OCI-LY3 (cell line): ENCODE measurements at regions not wholly inside any gene's neighbourhood (a gene's known extent, or its start where the extent isn't known, plus 50 kb on each side); places are given as distances from the start of the nearest gene placed in this dataset.

ENCODE experiments used
- H2AFZ ChIP-seq: fragments of 200-600, 300-600 bp; shearing (Covaris generic); 2 replicates; pipeline ENCODE4 v1.6.0; 2014; ENCODE audit warnings: antibody characterized with exemption, low read depth, low read length
- H3K27ac ChIP-seq: fragments of 200-600, 300-600 bp; sonication (generic); 2 replicates; pipeline ENCODE4 v1.5.1; 2014; ENCODE audit warnings: mild to moderate bottlenecking, low read length, moderate library complexity, mixed read lengths
- H3K27me3 ChIP-seq: fragments of 200-600, 300-600 bp; sonication (generic); 2 replicates; pipeline ENCODE4 v1.6.1; 2014; ENCODE audit warnings: low read depth, low read length, mixed read lengths
- H3K36me3 ChIP-seq: fragments of 200-600, 300-600 bp; sonication (generic); replicated peaks from 2 replicates; pipeline ENCODE3; 2014; ENCODE audit warnings: low read depth, low read length, mixed read lengths
- H3K4me1 ChIP-seq: fragments of 300-600, 200-600 bp; sonication (generic); 2 replicates; pipeline ENCODE4 v1.6.1; 2014; ENCODE audit warnings: low read length, mixed read lengths
- H3K4me2 ChIP-seq: fragments of 200-600, 300-600 bp; sonication (generic); 2 replicates; pipeline ENCODE4 v1.6.1; 2014; ENCODE audit warnings: low read length, mixed read lengths
- H3K4me3 ChIP-seq: fragments of 300-600, 200-600 bp; sonication (generic); 2 replicates; pipeline ENCODE4 v1.5.1; 2014; ENCODE audit warnings: antibody characterized with exemption, mild to moderate bottlenecking, low read length, moderate library complexity
- H3K79me2 ChIP-seq: fragments of 300-600, 200-600 bp; shearing (Covaris generic); 2 replicates; pipeline ENCODE4 v1.6.1; 2014; ENCODE audit warnings: mild to moderate bottlenecking, low read length, mixed read lengths
- H3K9ac ChIP-seq: fragments of 300-600, 200-600 bp; shearing (Covaris generic); 2 replicates; pipeline ENCODE4 v1.6.0; 2014; ENCODE audit warnings: mild to moderate bottlenecking, low read length, moderate library complexity
- H3K9me3 ChIP-seq: fragments of 200-600, 300-600 bp; shearing (Covaris generic); 2 replicates; pipeline ENCODE4 v1.6.1; 2014; ENCODE audit warnings: low read length, mixed read lengths; ENCODE audit not compliant: insufficient read depth
- H4K20me1 ChIP-seq: fragments of 200-600, 300-600 bp; sonication (generic); 2 replicates; pipeline ENCODE4 v1.6.1; 2016; ENCODE audit warnings: low read length, mixed read lengths; ENCODE audit not compliant: insufficient read depth
- EZH2phosphoT487 ChIP-seq: fragments of 200-600 bp; shearing (Covaris generic); IDR thresholded peaks from 2 replicates; pipeline ENCODE4 v1.6.1; 2018; ENCODE audit warnings: antibody characterized with exemption, mixed run types, low read depth
- TF ChIP-seq, protein P1 (sequence below): fragments of 200-600, 300-600 bp; sonication (generic); IDR thresholded peaks from 2 replicates; pipeline ENCODE4 v1.5.1; 2014; ENCODE audit warnings: antibody characterized with exemption, low read length, low read depth

DNA sequence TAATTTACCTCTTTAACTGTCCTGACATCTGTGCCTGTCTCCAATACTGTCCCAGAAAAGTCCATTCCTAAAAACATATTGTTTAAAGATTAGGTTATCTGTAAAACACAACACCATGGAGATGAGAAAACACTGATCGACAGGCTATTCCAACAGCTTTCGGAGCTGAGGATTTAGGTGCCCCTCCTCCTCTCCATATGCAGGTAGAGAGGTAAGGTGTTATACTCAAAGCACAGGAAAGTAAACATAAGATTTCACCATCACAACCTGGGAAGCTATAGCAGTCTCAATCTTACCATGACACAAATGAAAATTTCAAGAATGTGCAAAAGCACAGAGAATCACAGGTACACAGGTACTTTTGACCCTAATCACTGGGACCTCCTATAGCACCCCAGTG, 60.9 kb upstream of the RASAL2 start:
- H3K4me1 ChIP-seq: peaks cover 10% of the 10 kb centered on the region
- no peak overlapping the region for H2AFZ ChIP-seq
- H3K79me2 ChIP-seq: no peaks in the 10 kb centered on the region
- no peak overlapping the region for H3K4me2 ChIP-seq
- H4K20me1 ChIP-seq: no peaks in the 10 kb centered on the region
- H3K27me3 ChIP-seq: peaks cover 12% of the 10 kb centered on the region
- H3K9me3 ChIP-seq: no peaks in the 10 kb centered on the region
- no peak overlapping the region for H3K27ac ChIP-seq
- H3K36me3 ChIP-seq: no peaks in the 10 kb centered on the region
- no peak overlapping the region for H3K9ac ChIP-seq
- TF ChIP-seq, protein P1, sequence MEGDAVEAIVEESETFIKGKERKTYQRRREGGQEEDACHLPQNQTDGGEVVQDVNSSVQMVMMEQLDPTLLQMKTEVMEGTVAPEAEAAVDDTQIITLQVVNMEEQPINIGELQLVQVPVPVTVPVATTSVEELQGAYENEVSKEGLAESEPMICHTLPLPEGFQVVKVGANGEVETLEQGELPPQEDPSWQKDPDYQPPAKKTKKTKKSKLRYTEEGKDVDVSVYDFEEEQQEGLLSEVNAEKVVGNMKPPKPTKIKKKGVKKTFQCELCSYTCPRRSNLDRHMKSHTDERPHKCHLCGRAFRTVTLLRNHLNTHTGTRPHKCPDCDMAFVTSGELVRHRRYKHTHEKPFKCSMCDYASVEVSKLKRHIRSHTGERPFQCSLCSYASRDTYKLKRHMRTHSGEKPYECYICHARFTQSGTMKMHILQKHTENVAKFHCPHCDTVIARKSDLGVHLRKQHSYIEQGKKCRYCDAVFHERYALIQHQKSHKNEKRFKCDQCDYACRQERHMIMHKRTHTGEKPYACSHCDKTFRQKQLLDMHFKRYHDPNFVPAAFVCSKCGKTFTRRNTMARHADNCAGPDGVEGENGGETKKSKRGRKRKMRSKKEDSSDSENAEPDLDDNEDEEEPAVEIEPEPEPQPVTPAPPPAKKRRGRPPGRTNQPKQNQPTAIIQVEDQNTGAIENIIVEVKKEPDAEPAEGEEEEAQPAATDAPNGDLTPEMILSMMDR: no peak
- no peak for TF ChIP-seq EZH2phosphoT487
- H3K4me3 ChIP-seq: no peak overlapping the region

DNA sequence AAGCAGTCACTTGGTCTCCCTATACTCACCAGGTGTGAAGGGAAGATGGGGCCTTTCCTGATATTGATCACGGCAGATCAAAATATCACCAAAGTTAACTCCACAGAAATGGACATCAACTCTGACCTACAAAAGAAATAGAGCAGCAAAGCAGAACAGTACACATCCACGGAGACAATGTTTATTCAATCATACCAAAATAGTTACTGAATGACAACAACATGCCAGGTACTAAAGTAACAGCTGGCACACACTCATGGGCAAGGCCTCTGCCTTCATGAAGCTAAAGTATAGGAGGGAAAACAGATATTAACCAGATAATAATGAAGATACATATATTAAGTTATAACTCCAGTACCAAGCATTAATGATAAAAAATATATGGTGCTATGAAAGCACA, 59.2 kb upstream of the RASAL2 start:
- Histone ChIP-seq H2AFZ (no peak overlapping the region), H3K9ac (no peak overlapping the region), H3K36me3 (no peaks in the 10 kb centered on the region), H3K27me3 (peaks cover 12% of the 10 kb centered on the region), H3K4me1 (peaks cover 4% of the 10 kb centered on the region), H3K27ac (no peak overlapping the region), H3K9me3 (no peaks in the 10 kb centered on the region), H3K4me2 (no peak overlapping the region), H3K79me2 (no peaks in the 10 kb centered on the region), H3K4me3 (no peak overlapping the region), H4K20me1 (no peaks in the 10 kb centered on the region)
- no peak for TF ChIP-seq EZH2phosphoT487
- TF ChIP-seq, protein P1: no peak

DNA sequence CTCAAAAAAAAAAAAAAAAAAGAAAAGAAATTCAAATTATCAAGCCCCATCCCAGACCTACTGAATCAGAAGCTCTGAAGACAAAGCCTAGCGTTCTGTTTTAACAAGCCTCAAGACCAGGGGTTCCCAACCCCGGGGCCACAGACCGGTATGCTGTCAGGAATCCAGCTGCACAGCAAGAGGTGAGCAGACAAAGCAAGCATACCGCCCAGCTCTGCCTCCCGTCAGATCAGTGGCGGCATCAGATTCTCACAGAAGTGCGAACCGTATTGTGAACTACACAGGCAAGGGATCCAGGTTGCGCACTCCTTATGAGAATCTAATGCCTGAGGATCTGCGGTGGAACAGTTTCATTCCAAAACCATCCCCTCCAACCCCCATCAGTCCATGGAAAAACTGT, 57.8 kb upstream of the RASAL2 start:
- Histone ChIP-seq H3K4me1 (no peaks in the 10 kb centered on the region), H3K9ac (no peak overlapping the region), H3K36me3 (no peaks in the 10 kb centered on the region), H3K4me3 (no peak overlapping the region), H3K27ac (no peak overlapping the region), H3K79me2 (no peaks in the 10 kb centered on the region), H2AFZ (no peak overlapping the region), H3K4me2 (no peak overlapping the region), H4K20me1 (no peaks in the 10 kb centered on the region), H3K27me3 (peaks cover 12% of the 10 kb centered on the region), H3K9me3 (no peaks in the 10 kb centered on the region)
- no peak for TF ChIP-seq EZH2phosphoT487
- TF ChIP-seq, protein P1: no peak

DNA sequence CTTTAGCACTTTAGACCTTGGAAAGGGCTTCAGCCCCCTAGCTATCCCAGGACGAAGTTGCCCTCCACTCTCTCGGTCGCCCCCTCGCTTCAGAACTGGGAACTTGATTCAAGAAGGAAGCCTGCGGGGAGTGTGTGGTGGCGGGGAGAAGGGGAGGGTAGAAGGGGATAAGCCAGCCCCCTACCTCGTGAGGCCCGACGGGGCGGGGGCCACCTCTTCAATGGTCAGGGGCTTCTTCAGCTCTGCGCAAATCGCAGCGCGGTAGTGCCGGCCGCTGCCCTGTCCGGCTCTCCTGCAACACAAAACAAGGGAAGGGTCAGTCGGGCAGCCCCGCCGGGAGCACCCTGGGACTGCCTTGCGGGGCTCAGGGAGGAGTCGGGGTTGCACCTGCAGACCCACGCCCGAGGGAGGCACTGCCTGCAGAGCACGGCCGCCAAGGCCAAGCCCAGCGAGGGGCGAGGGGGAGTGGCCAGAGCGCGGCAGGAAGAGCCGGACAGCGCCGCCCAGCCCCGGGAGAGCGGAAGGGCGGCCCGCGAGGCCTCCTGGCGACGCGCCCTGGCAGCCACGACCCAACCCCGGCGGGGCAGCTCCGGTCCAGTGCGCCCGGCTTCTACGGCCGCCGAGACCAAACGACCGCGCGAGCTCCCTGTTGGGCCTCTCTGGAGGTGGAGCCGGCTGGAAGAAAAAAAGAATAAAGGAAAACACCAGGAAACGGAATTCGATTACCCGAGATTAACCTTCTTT, 56.2 kb upstream of the RASAL2 start:
- Histone ChIP-seq H3K27me3 (peaks cover 5% of the 10 kb centered on the region), H3K4me3 (no peak overlapping the region), H3K36me3 (no peaks in the 10 kb centered on the region), H4K20me1 (no peaks in the 10 kb centered on the region), H3K4me1 (no peaks in the 10 kb centered on the region), H3K27ac (no peak overlapping the region), H3K4me2 (no peak overlapping the region), H3K79me2 (no peaks in the 10 kb centered on the region), H3K9ac (no peak overlapping the region), H2AFZ (no peak overlapping the region), H3K9me3 (no peaks in the 10 kb centered on the region)
- TF ChIP-seq EZH2phosphoT487: no peak
- TF ChIP-seq, protein P1: no peak
